Ovary (tissue), 7 donors: ENCODE measurements at regions not wholly inside any gene's neighbourhood (a gene's known extent, or its start where the extent isn't known, plus 50 kb on each side); places are given as distances from the start of the nearest gene placed in this dataset.

Experiments
- DNase-seq, 5 donors: peaks; one replicate each; pipeline ENCODE4 v3.0.0-alpha.2; 2019 to 2020
- H3K27ac ChIP-seq, 2 donors: fragments of 200-600 bp; one replicate each; pipeline versions ENCODE4 v1.5.1 to v1.8.0; 2019 to 2022
- H3K27me3 ChIP-seq: fragments of 200-600 bp; one replicate; pipeline ENCODE4 v1.8.0; 2022
- H3K36me3 ChIP-seq: fragments of 200-600 bp; sonication (generic); one replicate; pipeline ENCODE4 v1.5.1; 2019
- H3K4me1 ChIP-seq: one replicate; pipeline ENCODE4 v1.8.1; 2013; ENCODE audit warnings: mild to moderate bottlenecking, moderate library complexity; ENCODE audit not compliant: insufficient read depth
- H3K4me3 ChIP-seq: fragments of 200-600 bp; sonication (generic); one replicate; pipeline ENCODE4 v1.5.1; 2017
- H3K9me3 ChIP-seq, 2 donors: fragments of 200-600 bp in 1 of 2; sonication (generic) in 1 of 2; one replicate each; pipeline versions ENCODE4 v1.5.1 to v1.8.1; 2013 to 2019; ENCODE audit warnings: mild to moderate bottlenecking in 1 of 2, moderate library complexity in 1 of 2
- EP300 ChIP-seq: sonication (generic); formaldehyde crosslinking; IDR thresholded peaks from one replicate; pipeline ENCODE4 v1.6.1; 2017; ENCODE audit warnings: antibody characterized with exemption
- POLR2A ChIP-seq: fragments of 450-650 bp; IDR thresholded peaks from one replicate; pipeline ENCODE4 v1.6.1; 2017; ENCODE audit warnings: antibody characterized with exemption, mild to moderate bottlenecking, moderate library complexity
- WGBS, 3 donors: extraction: QIAGEN DNeasy Blood & Tissue Kit in 1 of 3; methylation state at CpG; one replicate each; pipeline versions ENCODE4 v1.1.5 to v1.1.7; 2013 to 2017; 5-methylcytosine and 5-hydroxymethylcytosine counted together
- intact Hi-C, 4 donors: fragments of 100-400 bp; cut with DNase I; formaldehyde crosslinking; loops; one replicate each; pipeline versions ENCODE4 v1.11.0 to v1.15.1; 2022 to 2023
- TF ChIP-seq, protein P1 (sequence below), 3 donors: fragments of 450-650 bp in 2 of 3; fragments of 200-600 bp in 1 of 3; IDR thresholded peaks; one replicate each; pipeline versions ENCODE4 v1.5.1 to v1.8.0; 2016 to 2022; ENCODE audit warnings: antibody characterized with exemption in 3 of 3, mild to moderate bottlenecking in 1 of 3
- donor health status: DM: no; HTN: no; CAD: no; lungs with moderate emphysema.
- donor health status: DM: no; HTN: no; CAD: no.
- donor health status: Bipolar disorder and iron deficiency.
- donor health status: DM: no; HTN: no; CAD: no.
- donor health status: DM: yes; HTN: yes; CAD: no.

DNA sequence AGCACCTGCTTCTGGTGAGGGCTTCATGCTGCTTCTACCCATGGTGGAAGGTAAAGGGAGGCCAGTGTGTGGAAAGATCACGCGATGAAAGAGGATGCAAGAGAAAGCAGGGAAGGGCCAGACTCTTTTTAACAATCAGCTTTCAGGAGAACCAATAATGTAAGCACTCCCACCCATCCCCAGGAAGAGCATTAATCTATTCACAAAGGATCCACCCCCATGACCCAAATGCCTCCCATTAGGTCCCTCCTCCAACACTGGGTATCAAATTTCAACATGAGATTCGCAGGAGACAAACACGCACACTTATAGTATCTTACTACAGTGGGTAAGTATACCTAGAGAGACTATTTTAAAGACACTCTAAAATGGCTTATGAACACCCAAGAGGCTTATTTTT, 80.5 kb upstream of the TMCC3 start:
- H3K36me3 ChIP-seq: no peaks in the 10 kb centered on the region
- no peak overlapping the region for H3K27ac ChIP-seq
- WGBS, 3 donors: 89 to 96% (median 89%) methylated on average over 4 of the region's 4 CpGs
- no peak overlapping the region for H3K4me3 ChIP-seq
- H3K9me3 ChIP-seq: no peaks in the 10 kb centered on the region
- no peaks in the 10 kb centered on the region for H3K27me3 ChIP-seq
- no peak for DNase-seq
- peaks cover 2% of the 10 kb centered on the region for H3K4me1 ChIP-seq
- intact Hi-C loops: no loop called here
- TF ChIP-seq, protein P1, sequence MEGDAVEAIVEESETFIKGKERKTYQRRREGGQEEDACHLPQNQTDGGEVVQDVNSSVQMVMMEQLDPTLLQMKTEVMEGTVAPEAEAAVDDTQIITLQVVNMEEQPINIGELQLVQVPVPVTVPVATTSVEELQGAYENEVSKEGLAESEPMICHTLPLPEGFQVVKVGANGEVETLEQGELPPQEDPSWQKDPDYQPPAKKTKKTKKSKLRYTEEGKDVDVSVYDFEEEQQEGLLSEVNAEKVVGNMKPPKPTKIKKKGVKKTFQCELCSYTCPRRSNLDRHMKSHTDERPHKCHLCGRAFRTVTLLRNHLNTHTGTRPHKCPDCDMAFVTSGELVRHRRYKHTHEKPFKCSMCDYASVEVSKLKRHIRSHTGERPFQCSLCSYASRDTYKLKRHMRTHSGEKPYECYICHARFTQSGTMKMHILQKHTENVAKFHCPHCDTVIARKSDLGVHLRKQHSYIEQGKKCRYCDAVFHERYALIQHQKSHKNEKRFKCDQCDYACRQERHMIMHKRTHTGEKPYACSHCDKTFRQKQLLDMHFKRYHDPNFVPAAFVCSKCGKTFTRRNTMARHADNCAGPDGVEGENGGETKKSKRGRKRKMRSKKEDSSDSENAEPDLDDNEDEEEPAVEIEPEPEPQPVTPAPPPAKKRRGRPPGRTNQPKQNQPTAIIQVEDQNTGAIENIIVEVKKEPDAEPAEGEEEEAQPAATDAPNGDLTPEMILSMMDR (IDR thresholded peaks at IDR 0.05): no peak

DNA sequence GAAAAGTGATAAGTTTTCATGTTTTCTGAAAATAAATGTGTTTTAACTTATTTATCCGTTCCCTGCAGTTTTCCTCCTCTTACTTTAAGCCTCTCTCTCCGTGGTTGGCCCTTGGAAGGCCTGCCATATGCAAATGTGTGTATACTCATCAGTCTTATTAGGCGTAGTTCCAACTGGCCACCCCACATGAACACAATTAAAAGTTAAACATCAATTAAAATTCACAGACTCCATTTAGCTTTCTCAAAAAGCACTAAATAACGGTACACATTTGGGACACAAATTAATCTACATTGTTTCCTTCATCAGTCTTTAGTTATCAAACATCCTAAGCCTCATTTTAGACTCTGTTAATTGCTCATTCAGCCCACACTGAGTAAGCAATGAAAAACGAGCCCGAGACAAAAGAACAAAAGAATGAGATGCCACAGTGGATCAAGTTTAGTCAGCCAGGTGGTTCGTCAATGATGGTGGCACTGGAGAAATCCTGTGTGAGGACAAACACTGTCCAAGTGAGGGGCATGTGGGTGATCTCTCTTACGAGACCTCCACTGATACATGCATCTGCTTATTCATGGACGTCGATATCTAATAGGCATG, 76.0 kb upstream of the TMCC3 start:
- H3K9me3 ChIP-seq: no peaks in the 10 kb centered on the region
- 94% methylated on average over 10 of the region's 10 CpGs for WGBS, 3 donors
- no peak overlapping the region for H3K27ac ChIP-seq
- H3K27me3 ChIP-seq: no peaks in the 10 kb centered on the region
- TF ChIP-seq EP300: no peak
- TF ChIP-seq, protein P1 (IDR thresholded peaks at IDR 0.05): no peak
- no peak for TF ChIP-seq POLR2A
- intact Hi-C loops: no loop called here
- no peak for DNase-seq
- no peak overlapping the region for H3K4me3 ChIP-seq
- H3K4me1 ChIP-seq: peaks cover 7% of the 10 kb centered on the region
- no peaks in the 10 kb centered on the region for H3K36me3 ChIP-seq

DNA sequence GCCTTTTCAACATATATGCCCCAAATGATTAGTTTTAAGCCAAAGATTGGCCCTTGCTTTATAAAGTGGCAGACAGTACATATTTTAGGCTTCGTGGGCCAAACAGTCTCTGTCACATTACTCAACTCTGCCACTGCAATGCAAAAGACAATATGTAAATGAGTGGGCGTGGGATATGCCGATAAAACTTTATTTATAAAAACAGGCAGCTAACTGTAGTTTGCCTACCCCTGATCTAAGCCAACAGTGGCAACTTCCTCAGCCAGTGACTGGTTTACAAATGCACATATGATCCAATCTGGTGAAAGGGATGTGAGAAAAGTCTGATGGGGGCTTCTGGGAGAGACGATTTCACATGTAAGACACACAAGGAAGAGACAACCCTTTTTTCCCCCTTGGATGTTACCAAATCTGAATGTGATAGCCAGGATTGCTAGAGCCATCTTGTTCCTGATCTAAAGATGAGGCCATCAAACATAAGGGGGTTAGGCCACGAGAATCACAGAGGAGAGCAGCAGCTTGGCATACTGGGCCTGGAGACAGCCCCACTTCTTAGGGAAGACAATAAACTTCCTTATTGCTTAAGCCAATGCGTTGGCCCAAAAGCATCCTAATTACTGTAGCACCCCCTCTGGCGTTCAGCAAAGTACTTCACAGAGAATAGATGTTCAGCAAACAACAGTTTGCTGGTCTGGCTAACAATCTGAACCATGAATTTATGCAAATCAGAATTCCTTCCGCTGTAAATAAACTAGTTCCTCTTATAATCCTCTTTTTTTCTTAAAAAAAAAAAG, 75.2 kb upstream of the TMCC3 start:
- Histone ChIP-seq H3K27ac (no peak overlapping the region), H3K36me3 (no peaks in the 10 kb centered on the region), H3K9me3 (no peaks in the 10 kb centered on the region), H3K4me3 (no peak overlapping the region), H3K27me3 (no peaks in the 10 kb centered on the region), H3K4me1 (peaks cover 7% of the 10 kb centered on the region)
- DNase-seq: no peak
- TF ChIP-seq EP300: no peak
- TF ChIP-seq, protein P1 (IDR thresholded peaks at IDR 0.05): no peak
- no peak for TF ChIP-seq POLR2A
- WGBS, 3 donors: 84 to 89% (median 87%) methylated on average over 8 of the region's 8 CpGs
- intact Hi-C loops: no loop called here

DNA sequence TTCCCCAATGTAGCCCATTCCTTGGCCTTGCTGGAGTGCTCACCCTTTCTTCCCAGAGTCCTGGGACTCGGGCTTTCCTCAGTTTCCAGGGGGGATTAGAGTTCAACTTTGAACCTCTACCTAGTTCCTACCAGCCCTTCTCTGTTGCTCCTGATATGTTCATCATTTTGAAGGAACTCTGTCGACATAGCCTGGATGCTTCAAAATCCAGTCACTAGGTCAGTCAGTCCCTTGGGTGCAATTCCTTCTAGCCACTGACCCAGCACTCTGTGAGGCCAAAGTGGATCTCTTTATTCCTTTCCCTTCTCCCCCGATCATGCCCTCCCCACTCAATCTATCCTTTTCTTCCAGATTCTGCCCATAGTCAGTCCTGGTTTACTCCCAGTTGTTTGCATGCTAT, 72.3 kb upstream of the TMCC3 start:
- H3K27me3 ChIP-seq: no peaks in the 10 kb centered on the region
- H3K4me1 ChIP-seq: peaks cover 7% of the 10 kb centered on the region
- H3K36me3 ChIP-seq: no peaks in the 10 kb centered on the region
- no peaks in the 10 kb centered on the region for H3K9me3 ChIP-seq
- 75 to 85% (median 79%) methylated on average over 3 of the region's 3 CpGs for WGBS, 3 donors
- no peak for TF ChIP-seq EP300
- no peak for TF ChIP-seq POLR2A
- TF ChIP-seq, protein P1 (IDR thresholded peaks at IDR 0.05): no peak
- DNase-seq: no peak
- H3K27ac ChIP-seq: no peak overlapping the region
- H3K4me3 ChIP-seq: no peak overlapping the region
- intact Hi-C loops: no loop called here
